Panc1 (cell line): ENCODE measurements at regions not wholly inside any gene's neighbourhood (a gene's known extent, or its start where the extent isn't known, plus 50 kb on each side); places are given as distances from the start of the nearest gene placed in this dataset.

Source experiments
- ATAC-seq: fragments of 200-7000 bp; cut with Tn5 transposase; 2 replicates; pipeline ENCODE4 v1.9.1; 2020; ENCODE audit warnings: mild to moderate bottlenecking, moderate library complexity
- BruUV-seq: library from RNA; stranded (reverse); fragments of 400-500 nt; replicated peaks from 2 replicates; lab custom pipeline; 2021; lab: Mats Ljungman, UMichigan
- CTCF ChIA-PET: fragments of 300-600 bp; sonication (Branson Sonifier 250); formaldehyde crosslinking; loops from one replicate; lab custom pipeline; 2022; ENCODE audit warnings: antibody characterized with exemption; lab: Charles Lee
- POLR2A ChIA-PET: fragments of 300-600 bp; sonication (Branson Sonifier 250); formaldehyde crosslinking; loops from one replicate; lab custom pipeline; 2022; ENCODE audit warnings: antibody characterized with exemption; lab: Charles Lee
- DNase-seq: peaks from one replicate; pipeline ENCODE4 v3.0.0-alpha.2; 2010; ENCODE audit warnings: low read depth, low spot score
- H3K27ac ChIP-seq: 2 replicates; pipeline ENCODE4 v1.5.1; 2011; ENCODE audit warnings: mild to moderate bottlenecking, low read length, inconsistent platforms
- H3K27me3 ChIP-seq: fragments of 200-500 bp; sonication (Bioruptor generic); 2 replicates; pipeline ENCODE4 v1.6.0; 2014; ENCODE audit warnings: low read length, inconsistent platforms; ENCODE audit not compliant: control insufficient read depth, insufficient read depth
- H3K36me3 ChIP-seq: fragments of 200-500 bp; sonication (Bioruptor generic); 2 replicates; pipeline ENCODE4 v1.5.1; 2014; ENCODE audit warnings: inconsistent platforms, mild to moderate bottlenecking, low read length, moderate library complexity; ENCODE audit not compliant: control insufficient read depth, insufficient read depth
- H3K4me1 ChIP-seq: 2 replicates; pipeline ENCODE4 v1.5.1; 2011; ENCODE audit warnings: inconsistent platforms, mild to moderate bottlenecking, low read length, moderate library complexity; ENCODE audit not compliant: control insufficient read depth, insufficient read depth
- H3K4me3 ChIP-seq, 2 experiments: 2 replicates each; pipeline ENCODE4 v1.5.1; 2011 to 2012; ENCODE audit warnings: low read depth in 2 of 2, low read length in 2 of 2, mild to moderate bottlenecking in 2 of 2, inconsistent platforms in 1 of 2, moderate library complexity in 1 of 2
- H3K9me3 ChIP-seq: fragments of 200-500 bp; sonication (Bioruptor generic); 2 replicates; pipeline ENCODE4 v1.5.1; 2014; ENCODE audit warnings: low read depth, mild to moderate bottlenecking, inconsistent platforms, low read length, moderate library complexity; ENCODE audit not compliant: control insufficient read depth, insufficient read depth
- POLR2AphosphoS5 ChIP-seq: IDR thresholded peaks from 2 replicates; pipeline ENCODE4 v1.6.1; 2012; ENCODE audit warnings: mild to moderate bottlenecking, low read depth, low read length, moderate library complexity
- SIN3A ChIP-seq: IDR thresholded peaks from 2 replicates; pipeline ENCODE4 v1.6.1; 2012; ENCODE audit warnings: low read depth, mild to moderate bottlenecking, low read length, moderate library complexity, borderline replicate concordance; ENCODE audit not compliant: insufficient read depth
- TCF7L2 ChIP-seq: IDR thresholded peaks from 2 replicates; pipeline ENCODE4 v1.6.1; 2011; ENCODE audit warnings: mild to moderate bottlenecking, low read depth, low read length, inconsistent platforms
- in situ Hi-C: cut with HindIII; loops from 2 replicates; pipeline ENCODE4 v1.10.0; 2016; ENCODE audit warnings: low sequenced_read_pairs, low pct_unique_long_range_greater_than_20kb
- intact Hi-C: fragments of 100-400 bp; cut with micrococcal nuclease; formaldehyde crosslinking; loops from one replicate; pipeline ENCODE4 v1.10.0; 2022; ENCODE audit not compliant: unreplicated experiment
- TF ChIP-seq, protein P1 (sequence below), 2 experiments: IDR thresholded peaks; 2 replicates each; pipeline ENCODE4 v1.6.1; 2011 to 2012; ENCODE audit warnings: low read depth in 2 of 2, control low read depth in 1 of 2, low read length in 1 of 2, mild to moderate bottlenecking in 1 of 2, moderate library complexity in 1 of 2; ENCODE audit not compliant: insufficient read depth in 1 of 2
- TF ChIP-seq, protein P2 (sequence below): fragments of 450-650 bp; IDR thresholded peaks from 2 replicates; pipeline ENCODE4 v1.5.1; 2017; ENCODE audit warnings: mild to moderate bottlenecking

DNA sequence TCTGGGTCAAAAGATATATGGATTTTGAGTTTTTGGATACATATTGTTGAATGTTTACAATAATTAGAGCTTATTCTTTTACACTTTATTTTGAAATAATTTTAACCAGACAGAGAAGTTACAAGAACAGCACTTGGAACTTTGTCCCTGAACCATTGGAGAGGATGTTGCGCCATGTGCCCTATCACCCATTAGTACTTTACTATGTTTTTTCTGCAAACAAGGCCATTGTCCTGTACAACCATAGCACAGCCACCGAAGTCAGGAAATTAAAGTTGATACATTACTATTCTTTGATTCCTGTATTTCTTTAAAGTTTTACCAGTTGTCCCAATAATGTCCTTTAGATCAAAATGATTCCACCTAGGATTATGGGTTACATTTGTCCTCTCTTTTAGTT, 188.8 kb downstream of the ACKR3 start:
- TF ChIP-seq TCF7L2: no peak
- TF ChIP-seq, protein P1, sequence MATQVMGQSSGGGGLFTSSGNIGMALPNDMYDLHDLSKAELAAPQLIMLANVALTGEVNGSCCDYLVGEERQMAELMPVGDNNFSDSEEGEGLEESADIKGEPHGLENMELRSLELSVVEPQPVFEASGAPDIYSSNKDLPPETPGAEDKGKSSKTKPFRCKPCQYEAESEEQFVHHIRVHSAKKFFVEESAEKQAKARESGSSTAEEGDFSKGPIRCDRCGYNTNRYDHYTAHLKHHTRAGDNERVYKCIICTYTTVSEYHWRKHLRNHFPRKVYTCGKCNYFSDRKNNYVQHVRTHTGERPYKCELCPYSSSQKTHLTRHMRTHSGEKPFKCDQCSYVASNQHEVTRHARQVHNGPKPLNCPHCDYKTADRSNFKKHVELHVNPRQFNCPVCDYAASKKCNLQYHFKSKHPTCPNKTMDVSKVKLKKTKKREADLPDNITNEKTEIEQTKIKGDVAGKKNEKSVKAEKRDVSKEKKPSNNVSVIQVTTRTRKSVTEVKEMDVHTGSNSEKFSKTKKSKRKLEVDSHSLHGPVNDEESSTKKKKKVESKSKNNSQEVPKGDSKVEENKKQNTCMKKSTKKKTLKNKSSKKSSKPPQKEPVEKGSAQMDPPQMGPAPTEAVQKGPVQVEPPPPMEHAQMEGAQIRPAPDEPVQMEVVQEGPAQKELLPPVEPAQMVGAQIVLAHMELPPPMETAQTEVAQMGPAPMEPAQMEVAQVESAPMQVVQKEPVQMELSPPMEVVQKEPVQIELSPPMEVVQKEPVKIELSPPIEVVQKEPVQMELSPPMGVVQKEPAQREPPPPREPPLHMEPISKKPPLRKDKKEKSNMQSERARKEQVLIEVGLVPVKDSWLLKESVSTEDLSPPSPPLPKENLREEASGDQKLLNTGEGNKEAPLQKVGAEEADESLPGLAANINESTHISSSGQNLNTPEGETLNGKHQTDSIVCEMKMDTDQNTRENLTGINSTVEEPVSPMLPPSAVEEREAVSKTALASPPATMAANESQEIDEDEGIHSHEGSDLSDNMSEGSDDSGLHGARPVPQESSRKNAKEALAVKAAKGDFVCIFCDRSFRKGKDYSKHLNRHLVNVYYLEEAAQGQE (IDR thresholded peaks at IDR 0.05; ENCODE audit: insufficient read depth in 1 of 2, low read depth in 2 of 2, low read length in 1 of 2): no peak
- TF ChIP-seq POLR2AphosphoS5: no peak
- H3K4me1 ChIP-seq: no peaks in the 10 kb centered on the region
- H3K27me3 ChIP-seq: peaks cover 7% of the 10 kb centered on the region
- in situ Hi-C loops (no loop called here), intact Hi-C loops (no loop called here)
- H3K4me3 ChIP-seq: no peak overlapping the region
- no peak overlapping the region for H3K27ac ChIP-seq
- H3K36me3 ChIP-seq: no peaks in the 10 kb centered on the region
- ATAC-seq (no peak), DNase-seq (no peak)
- CTCF ChIA-PET: no interaction called here
- POLR2A ChIA-PET: no interaction called here
- H3K9me3 ChIP-seq: no peaks in the 10 kb centered on the region
- no TSS peak for BruUV-seq

DNA sequence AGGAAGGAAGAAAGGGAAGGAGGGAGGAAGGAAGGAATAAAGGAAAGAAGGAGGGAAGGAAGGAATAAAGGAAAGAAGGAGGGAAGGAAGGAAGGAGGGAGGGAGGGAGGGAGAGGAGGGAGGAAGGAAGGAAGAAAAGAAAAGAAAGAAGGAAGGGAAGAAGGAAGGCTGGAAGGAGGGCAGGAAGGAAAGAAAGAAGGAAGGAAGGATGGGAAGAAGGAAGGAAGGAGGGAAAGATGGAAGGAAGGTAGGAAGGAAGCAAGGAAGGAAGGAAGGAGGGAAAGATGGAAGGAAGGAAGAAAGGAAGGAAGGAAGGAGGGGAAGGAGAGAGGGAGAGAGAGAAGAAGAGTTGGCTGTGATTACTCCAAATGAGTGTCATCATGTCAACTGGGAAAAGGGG, 190.6 kb downstream of the ACKR3 start:
- no peak for DNase-seq
- ChIA-PET POLR2A (no interaction called here), CTCF (no interaction called here)
- intact Hi-C loops: no loop called here
- TF ChIP-seq, protein P1 (IDR thresholded peaks at IDR 0.05; ENCODE audit: insufficient read depth in 1 of 2, low read depth in 2 of 2, low read length in 1 of 2): no peak
- TF ChIP-seq POLR2AphosphoS5 (no peak), TCF7L2 (no peak), SIN3A (no peak)
- TF ChIP-seq, protein P2, sequence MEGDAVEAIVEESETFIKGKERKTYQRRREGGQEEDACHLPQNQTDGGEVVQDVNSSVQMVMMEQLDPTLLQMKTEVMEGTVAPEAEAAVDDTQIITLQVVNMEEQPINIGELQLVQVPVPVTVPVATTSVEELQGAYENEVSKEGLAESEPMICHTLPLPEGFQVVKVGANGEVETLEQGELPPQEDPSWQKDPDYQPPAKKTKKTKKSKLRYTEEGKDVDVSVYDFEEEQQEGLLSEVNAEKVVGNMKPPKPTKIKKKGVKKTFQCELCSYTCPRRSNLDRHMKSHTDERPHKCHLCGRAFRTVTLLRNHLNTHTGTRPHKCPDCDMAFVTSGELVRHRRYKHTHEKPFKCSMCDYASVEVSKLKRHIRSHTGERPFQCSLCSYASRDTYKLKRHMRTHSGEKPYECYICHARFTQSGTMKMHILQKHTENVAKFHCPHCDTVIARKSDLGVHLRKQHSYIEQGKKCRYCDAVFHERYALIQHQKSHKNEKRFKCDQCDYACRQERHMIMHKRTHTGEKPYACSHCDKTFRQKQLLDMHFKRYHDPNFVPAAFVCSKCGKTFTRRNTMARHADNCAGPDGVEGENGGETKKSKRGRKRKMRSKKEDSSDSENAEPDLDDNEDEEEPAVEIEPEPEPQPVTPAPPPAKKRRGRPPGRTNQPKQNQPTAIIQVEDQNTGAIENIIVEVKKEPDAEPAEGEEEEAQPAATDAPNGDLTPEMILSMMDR: no peak
- Histone ChIP-seq H3K4me3 (no peak overlapping the region), H3K27ac (no peak overlapping the region), H3K36me3 (no peaks in the 10 kb centered on the region), H3K9me3 (no peaks in the 10 kb centered on the region), H3K27me3 (peaks cover 7% of the 10 kb centered on the region), H3K4me1 (no peaks in the 10 kb centered on the region)
- no peak for ATAC-seq
- no TSS peak for BruUV-seq
- in situ Hi-C loops: no loop called here
